Neural progenitor cell (in vitro differentiated cells): ENCODE measurements at regions not wholly inside any gene's neighbourhood (a gene's known extent, or its start where the extent isn't known, plus 50 kb on each side); places are given as distances from the start of the nearest gene placed in this dataset.

Source experiments
- EZH2 ChIP-seq: fragments of 200-600 bp; sonication (generic); IDR thresholded peaks from 2 replicates; pipeline ENCODE4 v1.6.1; 2017; ENCODE audit warnings: antibody characterized with exemption, mild to moderate bottlenecking, moderate library complexity
- EZH2phosphoT487 ChIP-seq: fragments of 200-600 bp; sonication (generic); IDR thresholded peaks from 2 replicates; pipeline ENCODE4 v1.6.1; 2017; ENCODE audit warnings: antibody characterized with exemption
- TF ChIP-seq, protein P1 (sequence below): fragments of 200-600 bp; sonication (generic); IDR thresholded peaks from 2 replicates; pipeline ENCODE4 v1.5.1; 2017; ENCODE audit warnings: antibody characterized with exemption, mild to moderate bottlenecking

DNA sequence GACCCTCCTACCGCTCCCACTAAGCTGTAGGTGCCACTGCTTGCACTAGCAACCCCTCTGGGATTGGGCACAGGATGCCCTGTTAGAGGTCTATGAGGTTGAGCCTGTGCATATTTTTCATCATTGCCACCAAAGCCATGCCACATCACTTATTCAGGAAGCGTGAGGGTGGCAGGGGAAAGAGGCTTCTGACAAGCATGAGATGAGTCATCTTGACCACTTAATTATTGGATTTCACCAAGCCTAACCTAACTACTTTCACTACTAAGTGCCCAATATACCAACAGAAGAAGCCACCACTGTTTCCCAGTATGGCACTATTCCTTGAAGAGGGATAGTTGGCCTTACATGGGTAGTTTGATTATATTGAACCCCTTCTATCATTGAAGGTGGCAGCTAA is 181.3 kb upstream of the EPHA4 start:
- TF ChIP-seq, protein P1, sequence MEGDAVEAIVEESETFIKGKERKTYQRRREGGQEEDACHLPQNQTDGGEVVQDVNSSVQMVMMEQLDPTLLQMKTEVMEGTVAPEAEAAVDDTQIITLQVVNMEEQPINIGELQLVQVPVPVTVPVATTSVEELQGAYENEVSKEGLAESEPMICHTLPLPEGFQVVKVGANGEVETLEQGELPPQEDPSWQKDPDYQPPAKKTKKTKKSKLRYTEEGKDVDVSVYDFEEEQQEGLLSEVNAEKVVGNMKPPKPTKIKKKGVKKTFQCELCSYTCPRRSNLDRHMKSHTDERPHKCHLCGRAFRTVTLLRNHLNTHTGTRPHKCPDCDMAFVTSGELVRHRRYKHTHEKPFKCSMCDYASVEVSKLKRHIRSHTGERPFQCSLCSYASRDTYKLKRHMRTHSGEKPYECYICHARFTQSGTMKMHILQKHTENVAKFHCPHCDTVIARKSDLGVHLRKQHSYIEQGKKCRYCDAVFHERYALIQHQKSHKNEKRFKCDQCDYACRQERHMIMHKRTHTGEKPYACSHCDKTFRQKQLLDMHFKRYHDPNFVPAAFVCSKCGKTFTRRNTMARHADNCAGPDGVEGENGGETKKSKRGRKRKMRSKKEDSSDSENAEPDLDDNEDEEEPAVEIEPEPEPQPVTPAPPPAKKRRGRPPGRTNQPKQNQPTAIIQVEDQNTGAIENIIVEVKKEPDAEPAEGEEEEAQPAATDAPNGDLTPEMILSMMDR, result no peak
- TF ChIP-seq EZH2phosphoT487, result no peak
- no peak for TF ChIP-seq EZH2
